Loucy (cell line): ENCODE measurements at regions not wholly inside any gene's neighbourhood (a gene's known extent, or its start where the extent isn't known, plus 50 kb on each side); places are given as distances from the start of the nearest gene placed in this dataset.

Experiments
- H2AFZ ChIP-seq: fragments of 200-600 bp; sonication (generic); 2 replicates; pipeline ENCODE4 v1.6.0; 2016; ENCODE audit warnings: antibody characterized with exemption, mild to moderate bottlenecking, low read length, moderate library complexity
- H3F3A ChIP-seq: fragments of 200-600 bp; 2 replicates; pipeline ENCODE4 v1.6.0; 2016; ENCODE audit warnings: antibody characterized with exemption, low read depth, mild to moderate bottlenecking
- H3K27me3 ChIP-seq: fragments of 200-600 bp; sonication (generic); 2 replicates; pipeline ENCODE4 v1.6.1; 2014; ENCODE audit warnings: low read length, mild to moderate bottlenecking; ENCODE audit not compliant: insufficient read depth, poor library complexity, severe bottlenecking
- H3K36me3 ChIP-seq: fragments of 200-600 bp; sonication (generic); 2 replicates; pipeline ENCODE4 v1.6.1; 2016; ENCODE audit warnings: low read length; ENCODE audit not compliant: insufficient read depth
- H3K4me1 ChIP-seq: fragments of 200-600 bp; sonication (generic); 2 replicates; pipeline ENCODE4 v1.5.1; 2014; ENCODE audit warnings: low read length, mild to moderate bottlenecking; ENCODE audit not compliant: insufficient read depth, poor library complexity, severe bottlenecking
- H3K4me2 ChIP-seq: fragments of 200-600 bp; sonication (generic); 2 replicates; pipeline ENCODE4 v1.6.0; 2014; ENCODE audit warnings: antibody characterized with exemption, low read length, low read depth, mild to moderate bottlenecking; ENCODE audit not compliant: poor library complexity, severe bottlenecking
- H3K4me3 ChIP-seq: fragments of 200-600 bp; sonication (generic); 2 replicates; pipeline ENCODE4 v1.5.1; 2014; ENCODE audit warnings: low read length, mild to moderate bottlenecking, mixed read lengths; ENCODE audit not compliant: poor library complexity, severe bottlenecking
- H3K79me2 ChIP-seq: fragments of 200-600 bp; sonication (generic); 2 replicates; pipeline ENCODE4 v1.6.1; 2014; ENCODE audit warnings: low read length; ENCODE audit not compliant: insufficient read depth
- H3K9ac ChIP-seq: fragments of 200-600 bp; sonication (generic); 2 replicates; pipeline ENCODE4 v1.6.0; 2014; ENCODE audit warnings: mild to moderate bottlenecking, low read depth, low read length, moderate library complexity; ENCODE audit not compliant: poor library complexity, severe bottlenecking
- H3K9me2 ChIP-seq: fragments of 200-600 bp; sonication (generic); replicated peaks from 2 replicates; pipeline ENCODE4 v1.6.1; 2016; ENCODE audit warnings: low read depth, low read length, mixed read lengths
- H3K9me3 ChIP-seq: fragments of 200-600 bp; sonication (generic); 2 replicates; pipeline ENCODE4 v1.6.1; 2014; ENCODE audit warnings: mild to moderate bottlenecking, antibody characterized with exemption, low read length, low read depth; ENCODE audit not compliant: insufficient read depth
- H4K20me1 ChIP-seq: fragments of 200-600 bp; sonication (generic); 2 replicates; pipeline ENCODE4 v1.6.0; 2014; ENCODE audit warnings: antibody characterized with exemption, low read length, mild to moderate bottlenecking; ENCODE audit not compliant: insufficient read depth, poor library complexity, severe bottlenecking
- EZH2phosphoT487 ChIP-seq: fragments of 200-600 bp; IDR thresholded peaks from 2 replicates; pipeline ENCODE4 v1.6.1; 2018; ENCODE audit warnings: antibody characterized with exemption, mild to moderate bottlenecking, moderate library complexity, borderline replicate concordance
- TF ChIP-seq, protein P1 (sequence below): fragments of 200-600 bp; sonication (generic); conservative IDR thresholded peaks from 2 replicates; pipeline ENCODE4 v1.5.1; 2014; ENCODE audit warnings: mild to moderate bottlenecking, antibody characterized with exemption, low read length

DNA sequence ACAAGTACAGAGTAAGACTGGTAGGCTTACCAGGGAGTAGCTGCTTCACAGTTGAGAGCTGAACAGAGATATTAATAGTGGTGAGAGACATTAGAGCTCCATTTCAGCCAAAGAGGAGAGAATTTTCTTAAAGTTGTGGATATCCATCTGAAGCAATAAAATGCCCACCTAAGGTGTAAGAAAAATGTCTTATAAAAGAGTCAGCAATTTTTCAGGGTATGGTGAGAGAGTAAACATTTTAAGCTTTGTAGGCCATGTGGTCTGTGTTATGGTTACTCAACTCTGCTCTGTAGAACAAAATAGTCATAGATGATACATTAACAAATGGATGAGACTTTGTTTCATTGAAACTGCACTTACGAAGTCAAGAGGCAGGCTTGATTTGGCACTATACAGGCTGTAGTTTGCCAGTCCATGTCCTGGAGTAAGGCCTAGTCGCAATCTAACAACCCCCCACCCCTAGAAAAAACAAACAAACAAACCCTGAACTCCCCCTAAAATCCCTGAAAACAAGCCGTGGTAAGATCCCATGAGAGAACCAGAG lies 945.4 kb upstream of the SEMA6A start:
- no peaks in the 10 kb centered on the region for H3K9me3 ChIP-seq
- no peaks in the 10 kb centered on the region for H3F3A ChIP-seq
- no peaks in the 10 kb centered on the region for H3K36me3 ChIP-seq
- no peak overlapping the region for H3K9ac ChIP-seq
- TF ChIP-seq EZH2phosphoT487, result no peak
- TF ChIP-seq, protein P1, sequence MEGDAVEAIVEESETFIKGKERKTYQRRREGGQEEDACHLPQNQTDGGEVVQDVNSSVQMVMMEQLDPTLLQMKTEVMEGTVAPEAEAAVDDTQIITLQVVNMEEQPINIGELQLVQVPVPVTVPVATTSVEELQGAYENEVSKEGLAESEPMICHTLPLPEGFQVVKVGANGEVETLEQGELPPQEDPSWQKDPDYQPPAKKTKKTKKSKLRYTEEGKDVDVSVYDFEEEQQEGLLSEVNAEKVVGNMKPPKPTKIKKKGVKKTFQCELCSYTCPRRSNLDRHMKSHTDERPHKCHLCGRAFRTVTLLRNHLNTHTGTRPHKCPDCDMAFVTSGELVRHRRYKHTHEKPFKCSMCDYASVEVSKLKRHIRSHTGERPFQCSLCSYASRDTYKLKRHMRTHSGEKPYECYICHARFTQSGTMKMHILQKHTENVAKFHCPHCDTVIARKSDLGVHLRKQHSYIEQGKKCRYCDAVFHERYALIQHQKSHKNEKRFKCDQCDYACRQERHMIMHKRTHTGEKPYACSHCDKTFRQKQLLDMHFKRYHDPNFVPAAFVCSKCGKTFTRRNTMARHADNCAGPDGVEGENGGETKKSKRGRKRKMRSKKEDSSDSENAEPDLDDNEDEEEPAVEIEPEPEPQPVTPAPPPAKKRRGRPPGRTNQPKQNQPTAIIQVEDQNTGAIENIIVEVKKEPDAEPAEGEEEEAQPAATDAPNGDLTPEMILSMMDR, result no peak
- H3K27me3 ChIP-seq, result no peaks in the 10 kb centered on the region
- no peak overlapping the region for H3K4me3 ChIP-seq
- no peaks in the 10 kb centered on the region for H3K9me2 ChIP-seq
- no peaks in the 10 kb centered on the region for H3K79me2 ChIP-seq
- no peaks in the 10 kb centered on the region for H4K20me1 ChIP-seq
- H3K4me1 ChIP-seq, result no peaks in the 10 kb centered on the region
- no peak overlapping the region for H2AFZ ChIP-seq
- no peak overlapping the region for H3K4me2 ChIP-seq

DNA sequence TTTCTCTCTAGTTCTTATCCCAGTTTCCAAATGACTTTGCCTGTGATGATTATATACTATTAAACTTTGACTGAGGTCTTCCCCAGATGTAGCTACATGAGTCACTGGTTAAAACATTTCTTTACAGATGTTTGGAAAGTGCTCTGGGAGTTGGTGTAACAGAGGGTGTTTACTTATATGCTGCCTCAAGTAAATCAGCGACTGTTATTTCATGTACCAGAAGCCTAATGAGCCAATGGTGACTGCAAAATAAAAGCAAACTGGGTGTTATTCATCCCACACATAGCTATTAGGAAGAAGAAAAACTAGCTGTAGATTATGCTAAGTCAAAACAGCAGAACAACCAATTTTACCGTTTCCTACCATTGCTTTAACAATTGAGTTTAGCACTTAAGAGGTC lies 929.7 kb upstream of the SEMA6A start:
- Histone ChIP-seq H3K36me3 (no peaks in the 10 kb centered on the region), H3K9ac (no peak overlapping the region), H3K4me2 (no peak overlapping the region), H3K4me1 (no peaks in the 10 kb centered on the region), H3K9me2 (no peaks in the 10 kb centered on the region), H3K9me3 (no peaks in the 10 kb centered on the region), H3K27me3 (no peaks in the 10 kb centered on the region), H3K79me2 (no peaks in the 10 kb centered on the region), H2AFZ (no peak overlapping the region), H3F3A (no peaks in the 10 kb centered on the region), H4K20me1 (no peaks in the 10 kb centered on the region), H3K4me3 (no peak overlapping the region)
- TF ChIP-seq EZH2phosphoT487, result no peak
- TF ChIP-seq, protein P1, result no peak

DNA sequence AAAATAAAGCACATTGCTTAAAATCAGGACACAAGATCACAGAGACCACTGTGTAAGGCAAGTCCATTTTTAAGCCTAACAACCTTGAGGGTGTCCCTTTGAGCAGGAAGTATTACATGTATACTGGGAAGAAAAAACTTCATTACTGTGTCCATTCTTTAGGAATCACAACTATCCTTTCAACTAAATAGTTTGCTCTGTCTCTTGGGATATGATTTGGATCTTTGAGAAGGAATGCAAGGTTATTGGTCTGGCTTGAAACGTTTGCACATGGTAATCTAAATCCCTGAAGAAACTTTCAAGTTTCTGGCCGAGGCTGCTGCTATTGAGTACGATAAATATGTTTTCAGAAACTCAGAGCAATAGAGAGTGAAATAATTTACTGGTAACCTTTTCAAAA lies 923.0 kb upstream of the SEMA6A start:
- Histone ChIP-seq H3K9me3 (no peaks in the 10 kb centered on the region), H3K79me2 (no peaks in the 10 kb centered on the region)
- TF ChIP-seq, protein P1, result no peak
- TF ChIP-seq EZH2phosphoT487, result no peak

More for the DNA sequence above, 923.0 kb upstream of the SEMA6A start:
- no peak overlapping the region for H3K4me2 ChIP-seq
- H4K20me1 ChIP-seq, result no peaks in the 10 kb centered on the region
- H3K4me1 ChIP-seq, result no peaks in the 10 kb centered on the region
- no peak overlapping the region; the same call in 1 of the 2 replicates for H2AFZ ChIP-seq
- H3K9ac ChIP-seq, result no peak overlapping the region
- H3K4me3 ChIP-seq, result no peak overlapping the region
- no peaks in the 10 kb centered on the region for H3K27me3 ChIP-seq
- no peaks in the 10 kb centered on the region for H3F3A ChIP-seq
- no peaks in the 10 kb centered on the region for H3K9me2 ChIP-seq
- H3K36me3 ChIP-seq, result no peaks in the 10 kb centered on the region
